ENCODE measurements at regions not wholly inside any gene's neighbourhood (a gene's known extent, or its start where the extent isn't known, plus 50 kb on each side); places are given as distances from the start of the nearest gene placed in this dataset.

GRCh38 chr18:8506251-8507049, 102.8 kb upstream of the RAB12 start:
- Mint-ChIP-seq H3K9me3 (no peaks in the 10 kb centered on the region), H3K27me3 (no peaks in the 10 kb centered on the region), H3K4me3 (no peak overlapping the region), H3K4me1 (peaks cover 3% of the 10 kb centered on the region), H3K36me3 (ENCODE audit: low read depth) (no peaks in the 10 kb centered on the region), H3K27ac (no peak overlapping the region)
- ChIA-PET POLR2A (no interaction called here), CTCF (no interaction called here)
- DNase-seq, result peak; percentile 6

GRCh38 chr18:8507361-8507760, 101.9 kb upstream of the RAB12 start:
- no peaks in the 10 kb centered on the region for H3K27me3 Mint-ChIP-seq
- H3K27ac Mint-ChIP-seq, result no peak overlapping the region
- H3K9me3 Mint-ChIP-seq, result no peaks in the 10 kb centered on the region
- no peaks in the 10 kb centered on the region for H3K36me3 Mint-ChIP-seq (ENCODE audit: low read depth)
- ChIA-PET CTCF (no interaction called here), POLR2A (no interaction called here)
- DNase-seq, result peak; percentile 4
- peaks cover 3% of the 10 kb centered on the region for H3K4me1 Mint-ChIP-seq
- no peak overlapping the region for H3K4me3 Mint-ChIP-seq

- H3K27ac Mint-ChIP-seq, result no peak overlapping the region
- POLR2A ChIA-PET, result no interaction called here
- CTCF ChIA-PET, result no interaction called here
- H3K27me3 Mint-ChIP-seq, result no peaks in the 10 kb centered on the region
- H3K4me3 Mint-ChIP-seq, result no peak overlapping the region
- DNase-seq, result no peak
- H3K36me3 Mint-ChIP-seq (ENCODE audit: low read depth), result no peaks in the 10 kb centered on the region
- no peaks in the 10 kb centered on the region for H3K9me3 Mint-ChIP-seq
- H3K4me1 Mint-ChIP-seq, result peaks cover 3% of the 10 kb centered on the region
Observed at GRCh38 chr18:8507915-8508705, 101.1 kb upstream of the RAB12 start.

GRCh38 chr18:8513249-8513648, 96.0 kb upstream of the RAB12 start:
- no peaks in the 10 kb centered on the region for H3K27me3 Mint-ChIP-seq
- no peak overlapping the region for H3K4me3 Mint-ChIP-seq
- H3K36me3 Mint-ChIP-seq (ENCODE audit: low read depth), result no peaks in the 10 kb centered on the region
- no peak for DNase-seq
- no peak overlapping the region for H3K27ac Mint-ChIP-seq
- H3K9me3 Mint-ChIP-seq, result no peaks in the 10 kb centered on the region
- peaks cover 3% of the 10 kb centered on the region for H3K4me1 Mint-ChIP-seq
- POLR2A ChIA-PET, result no interaction called here
- CTCF ChIA-PET, result no interaction called here

GRCh38 chr18:8514409-8514808, 94.8 kb upstream of the RAB12 start:
- Mint-ChIP-seq H3K4me1 (peaks cover 3% of the 10 kb centered on the region), H3K4me3 (no peak overlapping the region), H3K9me3 (no peaks in the 10 kb centered on the region), H3K36me3 (ENCODE audit: low read depth) (no peaks in the 10 kb centered on the region), H3K27ac (no peak overlapping the region), H3K27me3 (peaks cover under 1% of the 10 kb centered on the region)
- ChIA-PET POLR2A (no interaction called here), CTCF (no interaction called here)
- no peak for DNase-seq

GRCh38 chr18:8515142-8515865, 93.9 kb upstream of the RAB12 start:
- no peaks in the 10 kb centered on the region for H3K36me3 Mint-ChIP-seq (ENCODE audit: low read depth)
- H3K27me3 Mint-ChIP-seq, result peaks cover 1% of the 10 kb centered on the region
- H3K27ac Mint-ChIP-seq, result no peak overlapping the region
- H3K9me3 Mint-ChIP-seq, result no peaks in the 10 kb centered on the region
- POLR2A ChIA-PET, result no interaction called here
- CTCF ChIA-PET, result no interaction called here
- H3K4me1 Mint-ChIP-seq, result peaks cover 3% of the 10 kb centered on the region
- H3K4me3 Mint-ChIP-seq, result no peak overlapping the region
- DNase-seq, result no peak

- H3K9me3 Mint-ChIP-seq, result no peaks in the 10 kb centered on the region
- ChIA-PET POLR2A (no interaction called here), CTCF (no interaction called here)
- no peaks in the 10 kb centered on the region for H3K4me1 Mint-ChIP-seq
- no peak for DNase-seq
- H3K4me3 Mint-ChIP-seq, result no peak overlapping the region
- H3K36me3 Mint-ChIP-seq (ENCODE audit: low read depth), result no peaks in the 10 kb centered on the region
- H3K27ac Mint-ChIP-seq, result no peak overlapping the region
- peaks cover 1% of the 10 kb centered on the region for H3K27me3 Mint-ChIP-seq
Observed at GRCh38 chr18:8516371-8517250, 92.6 kb upstream of the RAB12 start.

- CTCF ChIA-PET, result no interaction called here
Observed at GRCh38 chr18:8517276-8517675, 92.0 kb upstream of the RAB12 start.

GRCh38 chr18:8519102-8519501, 90.1 kb upstream of the RAB12 start:
- Mint-ChIP-seq H3K27me3 (peaks cover 7% of the 10 kb centered on the region), H3K27ac (no peak overlapping the region), H3K9me3 (no peaks in the 10 kb centered on the region), H3K4me3 (no peak overlapping the region), H3K36me3 (ENCODE audit: low read depth) (no peaks in the 10 kb centered on the region), H3K4me1 (no peaks in the 10 kb centered on the region)
- ChIA-PET POLR2A (no interaction called here), CTCF (interaction anchor here (0.7 kb wide), 1 partner anchor 14 kb away, joined by 3 read pairs; no protein-coding TSS in a partner anchor)
- no peak for DNase-seq

More at GRCh38 chr18:8517276-8517675, 92.0 kb upstream of the RAB12 start:
- POLR2A ChIA-PET, result no interaction called here
- Mint-ChIP-seq H3K9me3 (no peaks in the 10 kb centered on the region), H3K36me3 (ENCODE audit: low read depth) (no peaks in the 10 kb centered on the region), H3K27ac (no peak overlapping the region), H3K4me1 (no peaks in the 10 kb centered on the region), H3K4me3 (no peak overlapping the region), H3K27me3 (peaks cover 1% of the 10 kb centered on the region)
- no peak for DNase-seq

- Mint-ChIP-seq H3K36me3 (ENCODE audit: low read depth) (no peaks in the 10 kb centered on the region), H3K27ac (no peak overlapping the region)
Observed at GRCh38 chr18:8520266-8520665, 89.0 kb upstream of the RAB12 start.

GRCh38 chr18:8522756-8523155, 86.5 kb upstream of the RAB12 start:
- Mint-ChIP-seq H3K4me3 (no peak overlapping the region), H3K27me3 (peaks cover 13% of the 10 kb centered on the region)
- POLR2A ChIA-PET, result no interaction called here

More at GRCh38 chr18:8520266-8520665, 89.0 kb upstream of the RAB12 start:
- peaks cover 5% of the 10 kb centered on the region for H3K4me1 Mint-ChIP-seq
- CTCF ChIA-PET, result no interaction called here
- no peak overlapping the region for H3K4me3 Mint-ChIP-seq
- peaks cover 10% of the 10 kb centered on the region for H3K27me3 Mint-ChIP-seq
- DNase-seq, result no peak
- POLR2A ChIA-PET, result no interaction called here
- H3K9me3 Mint-ChIP-seq, result no peaks in the 10 kb centered on the region

GRCh38 chr18:8525692-8526091, 83.5 kb upstream of the RAB12 start:
- H3K27ac Mint-ChIP-seq, result no peak overlapping the region
- H3K9me3 Mint-ChIP-seq, result peaks cover 14% of the 10 kb centered on the region
- peak; percentile 18 for DNase-seq
- POLR2A ChIA-PET, result no interaction called here
- CTCF ChIA-PET, result interaction anchor here (1.8 kb wide), 1 partner anchor 83 kb away, joined by 4 read pairs; the partner anchor contains the start of gene RAB12
- H3K4me1 Mint-ChIP-seq, result peaks cover 16% of the 10 kb centered on the region
- H3K36me3 Mint-ChIP-seq (ENCODE audit: low read depth), result no peaks in the 10 kb centered on the region
- H3K4me3 Mint-ChIP-seq, result no peak overlapping the region
- H3K27me3 Mint-ChIP-seq, result peaks cover 11% of the 10 kb centered on the region

More at GRCh38 chr18:8522756-8523155, 86.5 kb upstream of the RAB12 start:
- CTCF ChIA-PET, result no interaction called here
- H3K4me1 Mint-ChIP-seq, result peaks cover 16% of the 10 kb centered on the region
- no peak for DNase-seq
- no peaks in the 10 kb centered on the region for H3K9me3 Mint-ChIP-seq
- no peaks in the 10 kb centered on the region for H3K36me3 Mint-ChIP-seq (ENCODE audit: low read depth)
- H3K27ac Mint-ChIP-seq, result no peak overlapping the region

All from activated CD4-positive, alpha-beta memory T cell treated with anti-CD3 and anti-CD28 coated beads, Interleukin-2, amount 10 ng/mL, durations not matched to agents 7 days and 5 days (primary cell).